ENCODE measurements at regions not wholly inside any gene's neighbourhood (a gene's known extent, or its start where the extent isn't known, plus 50 kb on each side); places are given as distances from the start of the nearest gene placed in this dataset.

DNA sequence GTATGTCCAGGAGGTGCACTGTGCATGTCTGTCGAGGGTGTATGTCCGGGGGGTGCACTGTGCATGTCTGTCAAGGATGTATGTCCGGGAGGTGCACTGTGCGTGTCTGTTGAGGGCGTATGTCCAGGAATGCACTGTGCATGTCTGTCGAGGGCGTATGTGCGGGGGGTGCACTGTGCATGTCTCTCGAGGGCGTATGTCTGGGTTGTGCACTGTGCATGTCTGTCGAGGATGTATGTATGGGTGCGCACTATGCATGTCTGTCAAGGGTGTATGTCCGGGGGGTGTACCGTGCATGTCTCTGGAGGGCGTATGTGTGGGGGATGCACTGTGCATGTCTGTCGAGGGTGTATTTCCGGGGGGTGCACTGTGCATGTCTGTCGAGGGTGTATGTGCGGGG, 249.3 kb upstream of the MYT1L start:
- no peak for TF ChIP-seq CTCF (IDR thresholded peaks at IDR 0.05)
- no peak for TF ChIP-seq POLR2A (IDR thresholded peaks at IDR 0.05)
- TF ChIP-seq EP300 (IDR thresholded peaks at IDR 0.05; ENCODE audit: low read depth): no peak
- no peak for TF ChIP-seq POLR2AphosphoS5 (IDR thresholded peaks at IDR 0.05)
